Smooth muscle cell (in vitro differentiated cells): ENCODE measurements at regions not wholly inside any gene's neighbourhood (a gene's known extent, or its start where the extent isn't known, plus 50 kb on each side); places are given as distances from the start of the nearest gene placed in this dataset.

ENCODE experiments used
- DNase-seq: peaks from one replicate; lab custom pipeline; 2025; ENCODE audit not compliant: unreplicated experiment; lab: John Stamatoyannopoulos, UW
- H2AFZ ChIP-seq: fragments of 200-600 bp; sonication (generic); 2 replicates; pipeline ENCODE4 v1.6.0; 2016; ENCODE audit warnings: antibody characterized with exemption, low read depth, mild to moderate bottlenecking
- H3F3A ChIP-seq: fragments of 200-600 bp; sonication (generic); 2 replicates; pipeline ENCODE4 v1.6.0; 2017; ENCODE audit warnings: antibody characterized with exemption, low read depth
- H3K27ac ChIP-seq: fragments of 200-600 bp; sonication (generic); 2 replicates; pipeline ENCODE4 v1.5.1; 2016; ENCODE audit warnings: low read depth, mild to moderate bottlenecking
- H3K27me3 ChIP-seq: fragments of 200-600 bp; sonication (generic); 2 replicates; pipeline ENCODE4 v1.6.1; 2016; ENCODE audit warnings: low read depth, mild to moderate bottlenecking
- H3K36me3 ChIP-seq: fragments of 200-600 bp; sonication (generic); 2 replicates; pipeline ENCODE4 v1.5.1; 2016; ENCODE audit warnings: low read depth
- H3K4me1 ChIP-seq: fragments of 200-600 bp; sonication (generic); 2 replicates; pipeline ENCODE4 v1.5.1; 2016; ENCODE audit warnings: low read depth
- H3K4me2 ChIP-seq: fragments of 200-600 bp; sonication (generic); 2 replicates; pipeline ENCODE4 v1.6.0; 2016; ENCODE audit warnings: mild to moderate bottlenecking
- H3K4me3 ChIP-seq: fragments of 200-600 bp; sonication (generic); 2 replicates; pipeline ENCODE4 v1.5.1; 2016; ENCODE audit warnings: mild to moderate bottlenecking
- H3K79me2 ChIP-seq: fragments of 200-600 bp; sonication (generic); 2 replicates; pipeline ENCODE4 v1.6.0; 2016; ENCODE audit warnings: low read depth, mild to moderate bottlenecking
- H3K9ac ChIP-seq: fragments of 200-600 bp; sonication (generic); 2 replicates; pipeline ENCODE4 v1.6.0; 2016; ENCODE audit warnings: low read depth
- H3K9me3 ChIP-seq: fragments of 200-600 bp; sonication (generic); replicated peaks from 2 replicates; pipeline ENCODE4 v1.5.1; 2016; ENCODE audit warnings: low read depth
- H4K20me1 ChIP-seq: fragments of 200-600 bp; sonication (generic); 2 replicates; pipeline ENCODE4 v1.6.0; 2016; ENCODE audit warnings: low read depth
- WGBS: methylation state at CpG from one replicate; pipeline ENCODE4 v1.1.7; 2016; ENCODE audit warnings: low lambda C conversion rate; 5-methylcytosine and 5-hydroxymethylcytosine counted together
- TF ChIP-seq, protein P1 (sequence below): fragments of 200-600 bp; sonication (generic); IDR thresholded peaks from 2 replicates; pipeline ENCODE4 v1.5.1; 2017; ENCODE audit warnings: borderline replicate concordance, mild to moderate bottlenecking, antibody characterized with exemption; ENCODE audit not compliant: insufficient read depth, poor library complexity, severe bottlenecking

DNA sequence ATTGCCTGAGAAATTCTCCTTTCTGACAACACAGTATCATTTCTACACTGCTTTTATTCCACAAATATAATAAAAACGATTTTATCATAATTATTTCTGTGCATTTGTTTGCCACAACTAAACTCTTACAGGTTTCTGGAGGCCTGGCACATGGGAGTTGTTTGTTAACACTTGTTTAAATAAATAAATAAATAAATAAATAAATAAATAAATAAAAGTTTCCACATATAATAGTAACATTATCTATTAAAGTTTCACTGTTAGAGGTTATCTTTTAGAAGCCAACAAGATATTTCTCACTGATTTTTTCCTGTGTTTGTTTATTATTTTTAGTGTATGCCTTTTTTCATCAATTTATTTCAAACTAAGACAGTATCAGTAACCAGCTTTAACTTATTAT, 323.3 kb downstream of the FOXG1 start:
- Histone ChIP-seq H3K36me3 (no peaks in the 10 kb centered on the region), H3K9me3 (no peaks in the 10 kb centered on the region), H3K27ac (no peak overlapping the region), H3K9ac (no peak overlapping the region), H3F3A (no peaks in the 10 kb centered on the region), H3K27me3 (no peaks in the 10 kb centered on the region), H3K4me2 (no peak overlapping the region), H2AFZ (no peak overlapping the region), H3K4me1 (no peaks in the 10 kb centered on the region), H4K20me1 (no peaks in the 10 kb centered on the region), H3K4me3 (no peak overlapping the region), H3K79me2 (no peaks in the 10 kb centered on the region)
- WGBS: 17% methylated on average over 1 of the region's 1 CpG
- DNase-seq: no peak
- TF ChIP-seq, protein P1, sequence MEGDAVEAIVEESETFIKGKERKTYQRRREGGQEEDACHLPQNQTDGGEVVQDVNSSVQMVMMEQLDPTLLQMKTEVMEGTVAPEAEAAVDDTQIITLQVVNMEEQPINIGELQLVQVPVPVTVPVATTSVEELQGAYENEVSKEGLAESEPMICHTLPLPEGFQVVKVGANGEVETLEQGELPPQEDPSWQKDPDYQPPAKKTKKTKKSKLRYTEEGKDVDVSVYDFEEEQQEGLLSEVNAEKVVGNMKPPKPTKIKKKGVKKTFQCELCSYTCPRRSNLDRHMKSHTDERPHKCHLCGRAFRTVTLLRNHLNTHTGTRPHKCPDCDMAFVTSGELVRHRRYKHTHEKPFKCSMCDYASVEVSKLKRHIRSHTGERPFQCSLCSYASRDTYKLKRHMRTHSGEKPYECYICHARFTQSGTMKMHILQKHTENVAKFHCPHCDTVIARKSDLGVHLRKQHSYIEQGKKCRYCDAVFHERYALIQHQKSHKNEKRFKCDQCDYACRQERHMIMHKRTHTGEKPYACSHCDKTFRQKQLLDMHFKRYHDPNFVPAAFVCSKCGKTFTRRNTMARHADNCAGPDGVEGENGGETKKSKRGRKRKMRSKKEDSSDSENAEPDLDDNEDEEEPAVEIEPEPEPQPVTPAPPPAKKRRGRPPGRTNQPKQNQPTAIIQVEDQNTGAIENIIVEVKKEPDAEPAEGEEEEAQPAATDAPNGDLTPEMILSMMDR: no peak

- Histone ChIP-seq H3K4me2 (no peak overlapping the region), H3K79me2 (no peaks in the 10 kb centered on the region), H3K36me3 (no peaks in the 10 kb centered on the region), H3F3A (no peaks in the 10 kb centered on the region), H3K4me3 (no peak overlapping the region), H3K4me1 (no peaks in the 10 kb centered on the region), H4K20me1 (no peaks in the 10 kb centered on the region), H3K9me3 (no peaks in the 10 kb centered on the region), H3K27me3 (no peaks in the 10 kb centered on the region), H3K9ac (no peak overlapping the region), H3K27ac (no peak overlapping the region), H2AFZ (no peak overlapping the region)
- TF ChIP-seq, protein P1: no peak
- WGBS: 81% methylated on average over 4 of the region's 4 CpGs
- no peak for DNase-seq
These were observed 325.5 kb downstream of the FOXG1 start for GRCh38 chr14:29092121-29092520.

- H3K36me3 ChIP-seq: no peaks in the 10 kb centered on the region
- no peaks in the 10 kb centered on the region for H3F3A ChIP-seq
- no peaks in the 10 kb centered on the region for H3K79me2 ChIP-seq
- no peak overlapping the region for H3K9ac ChIP-seq
- no peak overlapping the region for H2AFZ ChIP-seq
- TF ChIP-seq, protein P1: no peak
- no peaks in the 10 kb centered on the region for H3K9me3 ChIP-seq
- DNase-seq: no peak
- 82% methylated on average over 1 of the region's 1 CpG for WGBS
- H3K27ac ChIP-seq: no peak overlapping the region
- no peak overlapping the region for H3K4me2 ChIP-seq
- no peaks in the 10 kb centered on the region for H4K20me1 ChIP-seq
- H3K27me3 ChIP-seq: no peaks in the 10 kb centered on the region
- H3K4me3 ChIP-seq: no peak overlapping the region
- no peaks in the 10 kb centered on the region for H3K4me1 ChIP-seq
These were observed 330.9 kb downstream of the FOXG1 start for GRCh38 chr14:29097476-29097875.

GRCh38 chr14:29098656-29099055, 332.1 kb downstream of the FOXG1 start:
- no peak overlapping the region for H3K4me2 ChIP-seq
- H3K9me3 ChIP-seq: no peaks in the 10 kb centered on the region
- H3K27me3 ChIP-seq: no peaks in the 10 kb centered on the region
- H3K4me1 ChIP-seq: no peaks in the 10 kb centered on the region
- no peaks in the 10 kb centered on the region for H4K20me1 ChIP-seq
- no peaks in the 10 kb centered on the region for H3F3A ChIP-seq
- H3K4me3 ChIP-seq: no peak overlapping the region
- no peaks in the 10 kb centered on the region for H3K36me3 ChIP-seq
- H3K79me2 ChIP-seq: no peaks in the 10 kb centered on the region
- H3K27ac ChIP-seq: no peak overlapping the region
- H3K9ac ChIP-seq: no peak overlapping the region
- H2AFZ ChIP-seq: no peak overlapping the region
- TF ChIP-seq, protein P1: no peak
- WGBS: 68% methylated on average over 4 of the region's 4 CpGs
- DNase-seq: no peak
